Ramos (cell line): ENCODE measurements at regions not wholly inside any gene's neighbourhood (a gene's known extent, or its start where the extent isn't known, plus 50 kb on each side); places are given as distances from the start of the nearest gene placed in this dataset.

Experiments
- in situ Hi-C: fragments of 300-500 bp; cut with MboI; formaldehyde crosslinking; loops from one replicate; pipeline ENCODE4 v1.14.3; 2022; ENCODE audit warnings: low sequenced_read_pairs; ENCODE audit not compliant: unreplicated experiment

DNA sequence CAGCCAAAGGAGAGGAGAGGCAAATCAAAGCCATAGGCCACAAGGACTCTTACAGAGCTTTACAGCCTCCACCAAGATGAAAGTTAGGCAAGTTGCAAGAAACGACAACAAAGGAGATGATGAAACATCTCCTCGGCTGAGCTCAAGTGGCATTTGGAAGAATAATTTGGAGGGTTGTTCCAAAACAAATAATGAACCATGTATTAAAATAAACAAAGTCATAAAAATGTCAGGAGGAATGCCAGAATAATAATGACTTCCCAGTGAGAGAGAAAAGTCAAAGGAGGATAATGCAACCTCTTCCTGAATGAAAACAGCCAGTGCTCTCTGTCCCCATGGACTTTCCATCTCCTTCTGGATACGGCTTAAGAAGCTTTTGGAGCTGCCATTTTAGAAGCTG lies 371.4 kb upstream of the ID4 start:
- in situ Hi-C loops, result no loop called here

DNA sequence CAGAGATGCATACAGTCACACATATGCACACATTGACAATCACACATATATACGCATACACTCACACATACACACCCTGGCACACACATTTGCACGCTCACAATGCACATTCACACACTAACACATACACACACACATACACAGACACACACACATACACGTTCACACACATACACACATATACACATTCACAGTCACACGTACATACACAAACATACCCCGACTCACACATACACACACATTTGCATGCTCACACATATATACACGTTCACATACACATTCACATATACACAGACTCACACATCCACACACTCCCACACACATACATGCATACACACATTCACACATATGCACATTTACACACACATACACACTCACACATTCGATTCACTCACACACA lies 366.8 kb upstream of the ID4 start:
- in situ Hi-C loops, result no loop called here

DNA sequence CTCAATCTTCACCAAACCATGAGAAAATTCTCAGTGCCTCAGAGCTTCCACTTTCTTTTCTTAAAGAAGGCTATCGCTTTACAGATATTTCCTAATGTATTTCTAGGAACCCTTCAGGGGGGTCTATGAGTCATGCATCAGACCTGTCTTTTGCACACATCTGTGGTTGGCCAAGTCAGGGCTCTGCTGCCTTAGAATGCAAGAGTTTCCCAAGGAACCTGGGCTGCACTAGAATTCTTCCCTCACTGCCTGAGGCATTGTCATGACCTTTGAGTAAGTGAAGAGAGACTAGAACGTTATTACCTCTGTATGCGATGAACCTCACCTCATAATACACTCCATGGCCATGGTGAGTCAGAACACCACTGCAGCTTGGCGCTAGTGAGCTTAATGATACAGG lies 365.0 kb upstream of the ID4 start:
- in situ Hi-C loops, result no loop called here

DNA sequence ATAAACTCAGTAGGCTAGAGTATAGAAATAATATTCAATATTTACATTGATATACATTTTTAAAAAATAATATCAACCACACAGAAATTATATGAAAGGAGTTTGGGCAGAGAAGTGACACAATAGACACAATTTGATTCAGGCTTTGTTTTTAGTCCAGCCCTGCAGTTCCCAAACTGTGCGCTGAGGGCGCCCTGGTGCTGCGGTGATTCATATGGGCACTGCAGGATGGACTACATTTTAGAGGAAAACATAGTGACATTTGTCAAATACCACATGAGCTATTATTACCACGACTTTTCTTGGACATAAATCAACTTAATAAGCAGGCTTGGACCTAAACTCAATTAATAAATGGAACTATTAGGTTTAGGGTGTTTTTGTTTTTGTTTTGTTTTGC lies 364.3 kb upstream of the ID4 start:
- in situ Hi-C loops, result no loop called here

DNA sequence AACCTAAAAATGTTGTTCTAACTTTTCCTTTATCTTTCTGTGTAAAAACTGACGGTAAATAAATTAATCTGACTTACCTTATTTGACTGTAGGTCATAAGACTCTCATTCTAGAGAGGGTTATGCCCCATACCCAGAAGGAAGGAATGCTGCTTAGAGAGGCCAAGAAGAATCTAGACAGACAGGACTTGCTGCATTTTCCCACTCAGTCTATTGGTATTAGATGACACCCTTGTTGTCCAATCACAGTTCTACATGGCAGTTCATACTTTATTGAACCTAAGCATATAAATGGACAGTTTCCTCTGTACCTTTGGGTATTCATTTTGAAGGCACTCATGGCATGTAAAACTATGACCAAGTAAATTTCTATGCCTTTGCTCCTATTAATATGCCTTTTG lies 359.6 kb upstream of the ID4 start:
- in situ Hi-C loops, result no loop called here

DNA sequence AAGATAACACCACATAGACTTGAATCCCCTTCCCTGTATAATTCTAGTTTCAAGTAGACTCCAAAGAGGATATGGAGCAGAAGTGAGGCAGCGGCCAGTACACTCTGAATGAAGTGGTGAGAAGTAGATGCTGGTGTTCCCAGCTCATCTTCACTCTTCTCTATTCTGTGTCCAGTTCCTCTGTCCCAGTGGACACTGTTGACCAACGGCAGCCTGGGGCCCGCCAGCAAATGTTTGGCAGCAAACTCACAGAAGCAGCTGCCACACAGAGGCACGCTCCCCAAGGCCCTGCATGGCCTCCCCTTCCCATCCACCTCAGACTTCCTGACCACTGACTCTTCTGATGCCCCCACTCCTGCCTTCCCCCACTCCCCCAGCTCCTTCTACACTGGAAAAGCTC lies 358.9 kb upstream of the ID4 start:
- in situ Hi-C loops, result no loop called here

DNA sequence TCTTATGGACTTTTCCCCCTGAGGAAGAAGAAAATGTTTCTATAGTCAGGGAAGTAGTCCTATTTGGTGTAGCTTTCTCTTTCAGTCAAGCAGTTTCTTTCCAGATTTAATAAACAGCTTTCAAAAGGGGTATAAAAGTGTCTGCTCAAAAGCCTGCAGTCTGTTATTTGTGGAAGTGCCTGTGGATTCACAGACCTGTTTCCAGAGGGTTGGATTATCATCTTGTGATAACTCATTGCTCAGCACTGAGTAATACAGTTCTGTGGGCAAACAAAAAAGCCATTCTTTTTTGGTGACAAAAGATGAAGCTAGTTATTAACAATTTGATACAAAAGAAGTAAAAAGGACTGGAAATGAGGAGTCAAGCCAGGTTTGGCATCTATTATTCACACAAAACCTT lies 358.2 kb upstream of the ID4 start:
- in situ Hi-C loops, result no loop called here

DNA sequence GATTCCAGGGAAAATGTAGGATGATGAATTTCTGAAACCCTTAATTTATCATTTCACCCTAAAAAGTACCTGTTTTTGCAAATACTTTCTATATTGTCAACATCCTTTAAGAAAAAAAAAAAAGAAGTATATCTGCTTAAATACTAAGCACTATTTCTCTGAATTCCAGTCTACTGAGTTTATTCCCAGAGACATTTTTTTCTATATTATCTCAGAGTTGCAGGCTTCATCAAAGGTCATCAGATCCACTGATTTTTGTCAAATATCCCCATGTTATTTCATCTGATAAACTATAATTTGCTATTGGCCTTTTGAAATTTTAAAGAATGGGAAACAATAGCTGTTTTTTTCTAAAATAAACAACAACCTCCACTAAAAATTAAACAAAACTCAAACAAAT lies 357.6 kb upstream of the ID4 start:
- in situ Hi-C loops, result no loop called here

DNA sequence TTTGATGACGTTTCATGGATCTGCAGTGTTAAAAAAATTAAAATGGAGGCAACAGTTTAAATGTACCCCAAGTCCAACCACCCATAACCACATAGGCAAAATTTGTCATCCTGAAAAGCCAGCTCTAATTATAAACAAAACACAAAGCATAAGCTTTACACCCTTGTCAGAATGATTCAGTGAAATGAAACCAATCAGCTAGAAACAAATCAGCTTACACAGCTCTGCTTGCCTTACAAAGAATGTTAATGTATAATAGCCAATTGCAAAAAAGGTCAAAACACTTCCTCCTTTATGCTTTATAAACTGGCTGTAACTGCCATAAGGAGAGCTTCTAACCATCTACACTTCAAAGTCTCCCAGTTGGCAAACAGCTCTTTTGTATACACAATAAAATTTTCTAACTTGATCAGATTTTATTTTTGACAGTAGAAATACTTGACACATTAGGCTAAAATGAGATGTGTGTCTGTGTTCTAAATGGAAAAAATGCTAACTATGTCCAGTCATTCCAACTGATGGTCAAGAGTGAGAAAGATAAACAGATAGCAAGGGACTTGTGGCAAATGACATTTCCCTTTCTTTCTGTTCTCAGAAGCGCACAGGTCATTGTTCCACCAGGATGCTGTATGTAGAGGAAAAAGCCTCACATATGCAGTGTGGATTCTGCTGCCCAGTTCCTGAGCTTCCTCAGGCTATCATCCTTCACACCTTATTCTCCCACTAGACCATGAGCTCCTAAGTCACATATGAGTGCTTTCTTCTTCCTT lies 344.3 kb upstream of the ID4 start:
- in situ Hi-C loops, result no loop called here

DNA sequence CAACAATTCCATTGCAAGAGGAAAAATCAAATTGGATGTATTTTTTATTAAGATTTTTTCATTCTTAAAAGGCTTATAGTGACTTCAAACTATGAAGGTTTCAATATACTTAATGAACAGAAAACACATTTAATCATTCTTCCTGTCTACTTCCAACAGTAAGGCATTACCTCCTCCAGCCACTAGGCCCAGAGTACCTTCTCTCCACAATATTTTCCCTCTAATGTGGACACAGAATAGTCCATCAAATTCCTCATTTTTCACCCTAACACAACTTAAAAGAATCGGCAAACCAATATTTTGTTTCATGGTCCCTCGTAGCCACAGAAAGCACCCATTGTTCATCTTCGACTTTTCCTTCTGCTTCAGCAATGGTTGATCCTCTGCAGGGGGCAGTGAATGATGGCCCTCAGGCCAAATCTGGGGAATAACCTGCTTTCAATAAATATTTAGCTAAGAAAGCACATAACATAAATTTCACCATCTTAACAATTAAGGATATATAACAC lies 335.4 kb upstream of the ID4 start:
- in situ Hi-C loops, result no loop called here

DNA sequence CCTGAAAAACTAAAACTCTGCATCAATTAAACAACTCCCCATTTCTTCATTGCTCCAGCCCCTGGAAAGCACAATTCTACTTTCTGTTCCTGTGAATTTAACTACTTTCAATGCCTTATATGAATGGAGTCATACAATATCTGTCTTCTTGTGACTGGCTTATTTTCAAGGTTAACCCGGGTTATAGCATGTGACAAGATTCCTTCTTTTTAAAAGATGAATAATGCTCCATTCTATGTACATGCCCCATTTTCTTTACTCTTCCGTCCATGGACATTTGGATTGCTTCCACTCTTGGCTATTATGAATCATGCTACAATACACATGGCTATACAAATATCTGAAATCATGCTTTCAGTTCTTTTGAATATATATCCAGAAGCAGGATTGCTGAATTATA lies 334.9 kb upstream of the ID4 start:
- in situ Hi-C loops, result no loop called here

DNA sequence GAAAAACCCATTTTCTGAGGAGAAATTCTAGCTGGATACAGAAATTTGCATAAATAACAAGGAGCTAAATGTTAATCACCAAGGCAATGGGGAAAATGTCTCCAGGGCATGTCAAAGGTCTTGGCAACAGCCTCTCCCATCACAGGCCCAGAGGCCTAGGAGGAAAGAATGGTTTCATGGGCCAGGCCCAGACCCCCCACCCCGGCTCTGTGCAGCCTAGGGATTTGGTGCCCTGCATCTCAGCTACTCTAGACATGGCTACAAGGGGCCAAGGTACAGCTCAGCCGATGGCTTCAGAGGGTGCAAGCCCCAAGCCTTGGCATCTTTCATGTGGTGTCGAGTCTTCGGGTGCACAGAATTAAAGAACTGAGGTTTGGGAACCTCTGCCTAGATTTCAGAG lies 321.2 kb upstream of the ID4 start:
- in situ Hi-C loops, result no loop called here

DNA sequence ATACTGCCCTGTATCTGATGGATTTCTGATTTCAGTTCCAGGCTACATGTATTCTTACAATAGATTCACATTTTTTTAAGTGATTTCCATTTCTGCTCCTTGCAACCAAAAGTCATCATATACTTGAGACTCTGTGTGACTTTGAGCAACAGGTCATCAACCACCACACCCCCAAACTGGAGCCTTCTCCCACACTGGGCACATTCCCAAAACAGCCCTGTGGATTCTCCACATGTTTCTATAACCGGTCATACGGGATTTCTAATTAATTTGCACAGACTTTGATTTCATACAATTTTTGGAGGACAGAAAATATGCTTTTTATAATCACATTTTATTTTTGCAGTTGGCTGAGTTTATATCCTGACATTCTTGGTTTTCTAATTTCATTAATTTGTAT lies 317.2 kb upstream of the ID4 start:
- in situ Hi-C loops, result no loop called here

DNA sequence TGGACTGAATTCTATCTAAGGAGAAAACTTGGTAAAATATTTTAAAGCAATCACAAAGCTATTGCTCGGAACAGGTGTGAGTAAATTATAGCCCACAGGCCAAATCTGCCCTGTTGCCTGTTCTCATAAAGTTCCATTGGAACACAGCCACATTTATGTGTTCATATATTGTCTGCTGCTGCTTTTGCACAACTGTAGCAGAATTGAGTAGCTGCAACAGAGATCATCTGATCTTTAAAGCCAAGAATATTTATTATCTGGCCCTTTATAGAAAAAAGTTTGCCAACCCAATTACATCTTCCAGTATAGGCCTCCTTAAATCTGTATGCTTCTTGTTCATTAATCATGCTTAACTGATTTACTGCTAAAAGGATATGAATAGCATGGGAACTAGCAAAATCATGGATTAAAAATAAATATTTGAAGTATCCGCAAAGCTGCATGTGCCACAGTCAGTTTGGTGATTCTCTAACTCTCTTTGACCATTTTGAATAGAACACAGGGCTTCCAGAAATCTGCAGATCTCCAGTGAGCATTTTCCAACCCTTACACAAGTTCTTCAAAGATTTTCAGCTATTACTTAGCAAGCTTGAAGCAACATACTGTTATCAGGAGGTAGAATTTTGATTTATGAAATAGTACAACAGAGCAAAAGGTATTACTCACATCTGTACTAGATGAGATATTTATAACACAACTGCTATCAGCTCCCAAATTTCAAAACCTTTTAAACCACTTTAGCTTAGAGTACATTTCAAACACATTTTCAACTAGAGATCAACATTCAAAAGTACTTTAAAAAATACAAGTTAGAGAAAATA lies 312.6 kb upstream of the ID4 start:
- in situ Hi-C loops, result no loop called here

DNA sequence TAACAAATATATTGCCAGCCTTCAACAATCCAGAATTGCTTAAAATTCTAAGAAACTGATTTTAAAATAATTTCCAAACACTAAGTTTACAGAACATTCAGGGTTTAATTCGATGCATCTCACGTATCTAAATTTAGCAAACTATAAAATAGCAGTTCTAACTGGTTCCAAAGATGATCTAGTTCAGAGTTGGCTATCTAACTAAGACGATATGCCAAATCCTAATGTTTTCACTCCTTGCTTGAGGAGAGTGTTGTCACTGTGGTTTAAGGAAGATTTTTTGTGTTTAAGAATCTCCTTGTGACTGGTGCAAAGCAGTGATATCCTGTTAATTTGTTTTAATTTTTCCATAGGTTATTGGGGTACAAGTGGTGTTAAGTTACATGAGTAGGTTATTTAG lies 311.5 kb upstream of the ID4 start:
- in situ Hi-C loops, result no loop called here

DNA sequence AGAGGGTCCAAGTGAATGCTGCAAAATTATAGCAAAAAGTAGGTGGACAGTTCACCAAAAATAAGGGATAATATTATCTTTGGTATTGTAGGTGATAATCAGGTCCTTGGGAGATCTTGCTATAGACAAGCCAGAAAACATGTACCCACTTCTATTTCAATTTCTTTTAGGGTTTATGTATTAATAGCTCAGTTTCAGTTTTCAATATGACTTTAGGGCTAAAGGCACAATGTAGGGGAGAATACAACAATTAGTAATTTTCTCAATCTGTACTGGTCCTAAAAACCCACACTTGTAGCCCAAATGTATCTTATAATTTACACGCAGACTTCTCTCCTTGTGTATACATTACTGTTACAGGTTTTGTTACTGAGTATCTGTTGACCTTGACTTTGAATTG lies 307.0 kb upstream of the ID4 start:
- in situ Hi-C loops, result no loop called here

DNA sequence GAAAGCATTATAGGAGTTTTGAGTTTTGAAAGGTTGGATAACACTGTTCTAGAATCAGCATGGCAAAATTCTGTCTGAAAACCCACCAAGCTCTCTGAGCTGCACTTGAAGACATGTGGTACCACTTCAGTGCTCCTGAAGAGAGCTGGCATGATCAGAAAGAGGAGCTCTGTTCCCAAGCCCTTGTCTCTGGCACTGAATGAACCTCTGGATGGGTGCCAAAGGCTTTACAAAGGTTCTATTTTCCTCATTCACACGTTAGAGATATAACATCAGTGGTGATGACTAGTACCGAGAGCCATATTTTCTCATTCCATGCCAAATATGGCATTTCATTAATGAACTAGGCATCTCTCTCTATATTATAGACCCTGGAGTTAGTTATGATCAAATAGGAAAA lies 301.8 kb upstream of the ID4 start:
- in situ Hi-C loops, result no loop called here

DNA sequence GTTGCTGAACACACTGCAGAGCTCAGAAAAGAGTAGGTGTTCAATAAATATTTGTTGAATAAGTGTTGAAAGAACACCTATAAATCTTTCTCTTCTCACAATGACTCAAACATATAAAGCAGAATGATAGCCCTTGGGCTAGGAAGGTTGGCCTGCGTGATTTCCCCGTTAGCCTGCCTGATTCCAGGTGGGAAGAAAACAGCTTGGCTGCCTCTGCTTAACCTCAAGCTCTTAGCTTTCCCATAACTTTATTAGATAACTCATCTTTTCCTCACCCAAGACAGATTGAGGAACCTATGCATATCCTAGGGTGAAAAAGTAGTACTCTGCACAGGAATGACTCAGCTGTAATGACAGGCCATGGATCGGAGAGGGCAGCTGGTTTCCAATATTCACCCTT lies 300.3 kb upstream of the ID4 start:
- in situ Hi-C loops, result no loop called here

DNA sequence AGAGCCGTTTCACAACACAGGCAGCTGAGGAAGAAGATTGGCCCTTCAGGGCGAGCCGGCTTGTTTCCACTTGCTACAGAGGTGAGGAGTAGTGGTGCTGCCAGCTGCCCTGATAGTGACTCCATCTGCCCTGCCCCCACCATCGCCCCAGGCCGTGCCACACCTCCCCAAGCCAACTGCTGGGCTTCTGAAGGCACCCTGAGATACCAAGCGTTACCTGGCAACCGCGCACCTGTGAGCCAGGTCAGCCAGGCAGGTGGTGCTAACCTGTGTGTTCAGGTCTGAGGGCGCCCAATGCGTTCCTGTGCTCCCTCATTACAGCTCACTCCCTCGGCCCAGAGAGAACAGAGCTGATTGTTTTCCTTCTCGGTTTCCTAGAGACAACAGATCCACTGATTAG lies 299.1 kb upstream of the ID4 start:
- in situ Hi-C loops, result no loop called here

DNA sequence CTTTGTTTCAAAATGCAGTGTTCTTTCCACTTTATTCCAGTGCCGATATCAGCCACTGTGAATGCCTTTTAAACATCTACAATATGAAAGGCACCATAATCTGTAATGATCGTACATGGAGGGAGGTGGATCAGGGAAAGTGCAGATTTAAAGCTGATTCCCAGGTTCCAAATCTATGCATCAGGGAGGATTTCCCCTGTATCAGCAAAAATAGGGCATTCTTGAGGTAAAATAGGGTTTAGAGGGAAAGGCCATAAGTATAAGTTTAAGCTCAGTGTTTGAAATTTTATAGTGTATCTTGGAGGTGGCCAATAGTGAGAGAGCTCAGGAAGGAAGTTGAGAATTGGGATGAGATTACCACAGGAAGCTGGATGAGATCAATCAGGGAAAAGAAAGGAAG lies 289.7 kb upstream of the ID4 start:
- in situ Hi-C loops, result no loop called here

DNA sequence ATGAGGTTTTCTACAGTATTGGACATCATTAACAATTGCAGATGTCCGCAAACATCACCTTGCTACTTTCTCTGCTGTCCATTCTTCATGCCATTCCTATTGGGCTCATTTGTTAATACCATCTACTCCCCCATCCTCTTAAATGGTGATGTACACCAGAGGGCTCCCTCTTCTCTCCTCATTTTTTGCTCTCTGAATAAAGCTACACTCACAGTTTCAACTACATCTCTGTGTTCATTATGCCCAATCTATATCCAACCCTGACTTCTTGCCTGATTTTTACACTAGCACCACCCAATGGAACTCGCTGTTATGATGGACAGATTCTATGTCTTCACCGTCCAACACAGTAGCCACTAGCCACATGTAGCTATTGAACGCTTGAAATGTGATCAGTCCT lies 288.1 kb upstream of the ID4 start:
- in situ Hi-C loops, result no loop called here

DNA sequence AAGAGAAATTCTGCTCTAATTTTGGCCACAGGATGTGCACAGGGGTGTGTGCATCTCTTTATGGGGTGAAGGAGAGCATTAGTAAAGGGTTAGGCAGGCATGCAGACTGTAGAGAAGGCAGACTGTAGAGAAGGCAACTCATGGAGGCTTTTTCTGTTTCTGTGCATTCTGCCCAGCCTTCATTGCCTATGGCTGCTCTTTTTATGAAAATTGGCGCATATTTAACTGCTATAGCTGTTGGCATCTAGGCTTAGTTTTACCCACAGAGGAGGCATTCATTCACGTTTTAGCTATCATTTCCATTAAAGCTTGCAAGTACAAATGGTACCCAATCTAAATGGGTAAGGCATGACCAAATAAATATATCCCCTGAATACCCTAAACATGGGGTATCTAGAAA lies 286.8 kb upstream of the ID4 start:
- in situ Hi-C loops, result no loop called here
